Body of pancreas (tissue), 4 donors: ENCODE measurements at regions not wholly inside any gene's neighbourhood (a gene's known extent, or its start where the extent isn't known, plus 50 kb on each side); places are given as distances from the start of the nearest gene placed in this dataset.

Experiments used
- CTCF ChIP-seq, 7 experiments: fragments of 450-650 bp in 4 of 7; fragments of 200-600 bp in 3 of 7; sonication (generic) in 3 of 7; IDR thresholded peaks; one replicate each; pipeline ENCODE4 v1.5.1; 2016 to 2019; ENCODE audit warnings: antibody characterized with exemption in 7 of 7
- POLR2A ChIP-seq, 3 donors: fragments of 450-650 bp; IDR thresholded peaks; one replicate each; pipeline ENCODE4 v1.6.1; 2016; ENCODE audit warnings: antibody characterized with exemption in 3 of 3, mild to moderate bottlenecking in 2 of 3

- TF ChIP-seq CTCF (IDR thresholded peaks at IDR 0.05) (no peak), POLR2A (IDR thresholded peaks at IDR 0.05) (no peak)
These were observed 67.8 kb upstream of the LYPLAL1 start for GRCh38 chr1:219105893-219106292.
